HCT116 (cell line): ENCODE measurements at regions not wholly inside any gene's neighbourhood (a gene's known extent, or its start where the extent isn't known, plus 50 kb on each side); places are given as distances from the start of the nearest gene placed in this dataset.

Source experiments
- ATAC-seq: fragments of 200-7000 bp; cut with Tn5 transposase; 2 replicates; pipeline ENCODE4 v1.9.1; 2020; ENCODE audit warnings: mild to moderate bottlenecking, moderate library complexity
- BruUV-seq: library from RNA; stranded (reverse); fragments of 400-500 nt; replicated peaks from 2 replicates; lab custom pipeline; 2021; lab: Mats Ljungman, UMichigan
- CTCF ChIA-PET: fragments of 300-600 bp; sonication (Branson Sonifier 250); formaldehyde crosslinking; loops from one replicate; lab custom pipeline; 2021; ENCODE audit warnings: antibody characterized with exemption; lab: Charles Lee
- POLR2A ChIA-PET: fragments of 300-600, 350-600 bp; sonication (Branson Sonifier 250); formaldehyde crosslinking; loops from one replicate; lab custom pipeline; 2021; ENCODE audit warnings: antibody characterized with exemption; lab: Charles Lee
- RAD21 ChIA-PET, 2 experiments: fragments of 300-600 bp; sonication (Branson Sonifier 250); formaldehyde crosslinking; loops; one replicate each; lab custom pipeline; 2023; ENCODE audit warnings: low total read pairs in 2 of 2; ENCODE audit not compliant: uncharacterized antibody in 2 of 2, unreplicated experiment in 2 of 2, low non-redundant PET in 1 of 2; lab: Charles Lee
- DNase-seq: peaks from one replicate; pipeline ENCODE4 v3.0.0-alpha.2; 2010; ENCODE audit warnings: low read depth, low spot score
- H2AFZ ChIP-seq: fragments of 200-600 bp; shearing (Covaris generic), sonication (generic); 2 replicates; pipeline ENCODE4 v1.6.1; 2017; ENCODE audit warnings: low read depth, mixed run types, mixed read lengths, antibody characterized with exemption, low read length; ENCODE audit not compliant: poor library complexity, severe bottlenecking
- H3K27ac ChIP-seq: 2 replicates; pipeline ENCODE4 v1.5.1; 2012; ENCODE audit warnings: low read depth, low read length
- H3K27me3 ChIP-seq: fragments of 200-600 bp; sonication (generic); 2 replicates; pipeline ENCODE4 v1.6.1; 2016; ENCODE audit warnings: mixed run types, low read length, mixed read lengths; ENCODE audit not compliant: insufficient read depth
- H3K36me3 ChIP-seq, 2 experiments: fragments of 200-500 bp in 1 of 2; fragments of 200-600 bp in 1 of 2; sonication (Bioruptor generic) in 1 of 2; sonication (generic) in 1 of 2; 2 replicates each; pipeline versions ENCODE4 v1.5.1 to v1.6.1; 2014 to 2016; ENCODE audit warnings: low read length in 2 of 2, inconsistent platforms in 1 of 2, mixed read lengths in 1 of 2, mixed run types in 1 of 2; ENCODE audit not compliant: insufficient read depth in 2 of 2, control insufficient read depth in 1 of 2
- H3K4me1 ChIP-seq, 2 experiments: fragments of 200-600 bp in 1 of 2; sonication (generic) in 1 of 2; 2 replicates each; pipeline versions ENCODE4 v1.5.1 to v1.6.1; 2012 to 2017; ENCODE audit warnings: low read length in 2 of 2, inconsistent platforms in 1 of 2, mild to moderate bottlenecking in 1 of 2, mixed read lengths in 1 of 2, mixed run types in 1 of 2, moderate library complexity in 1 of 2; ENCODE audit not compliant: insufficient read depth in 2 of 2, control insufficient read depth in 1 of 2
- H3K4me2 ChIP-seq: fragments of 200-600 bp; sonication (generic); 2 replicates; pipeline ENCODE4 v1.6.1; 2017; ENCODE audit warnings: mixed run types, low read length, mixed read lengths
- H3K4me3 ChIP-seq, 2 experiments: fragments of 200-600 bp in 1 of 2; sonication (generic) in 1 of 2; replicated peaks in 1 of 2; 2 replicates each; pipeline ENCODE4 v1.5.1; 2011 to 2016; ENCODE audit warnings: low read length in 2 of 2, control low read depth in 1 of 2, low read depth in 1 of 2, mild to moderate bottlenecking in 1 of 2, mixed read lengths in 1 of 2, mixed run types in 1 of 2
- H3K79me2 ChIP-seq: fragments of 200-600 bp; sonication (generic); 2 replicates; pipeline ENCODE4 v1.6.1; 2017; ENCODE audit warnings: mild to moderate bottlenecking, mixed run types, low read length, moderate library complexity, mixed read lengths; ENCODE audit not compliant: insufficient read depth
- H3K9ac ChIP-seq: fragments of 200-600 bp; sonication (generic); 2 replicates; pipeline ENCODE4 v1.6.1; 2016; ENCODE audit warnings: low read length, mixed read lengths
- H3K9me2 ChIP-seq: fragments of 200-600 bp; sonication (generic), shearing (Covaris generic); 2 replicates; pipeline ENCODE4 v1.6.1; 2017; ENCODE audit warnings: mixed run types, mild to moderate bottlenecking, moderate library complexity; ENCODE audit not compliant: insufficient read depth
- H3K9me3 ChIP-seq, 2 experiments: fragments of 200-500 bp in 1 of 2; fragments of 200-600 bp in 1 of 2; sonication (Bioruptor generic) in 1 of 2; sonication (generic) in 1 of 2; 2 replicates each; pipeline ENCODE4 v1.6.1; 2014 to 2017; ENCODE audit warnings: low read length in 2 of 2, mixed read lengths in 2 of 2, inconsistent platforms in 1 of 2, low read depth in 1 of 2, mild to moderate bottlenecking in 1 of 2, mixed run types in 1 of 2, moderate library complexity in 1 of 2; ENCODE audit not compliant: control insufficient read depth in 1 of 2, insufficient read depth in 1 of 2
- H4K20me1 ChIP-seq: fragments of 200-600 bp; sonication (generic), shearing (Covaris generic); 2 replicates; pipeline ENCODE4 v1.6.1; 2017; ENCODE audit warnings: mixed run types, mild to moderate bottlenecking, moderate library complexity; ENCODE audit not compliant: insufficient read depth
- ATF3 ChIP-seq: IDR thresholded peaks from 2 replicates; pipeline ENCODE4 v1.6.1; 2012
- EGR1 ChIP-seq: IDR thresholded peaks from 2 replicates; pipeline ENCODE4 v1.6.1; 2012; ENCODE audit warnings: low read depth
- EZH2 ChIP-seq: fragments of 200-600 bp; sonication (generic); IDR thresholded peaks from 2 replicates; pipeline ENCODE4 v1.6.1; 2017; ENCODE audit warnings: antibody characterized with exemption, mixed run types
- EZH2phosphoT487 ChIP-seq: fragments of 200-600 bp; IDR thresholded peaks from 2 replicates; pipeline ENCODE4 v1.6.1; 2018; ENCODE audit warnings: antibody characterized with exemption, borderline replicate concordance
- FOSL1 ChIP-seq: IDR thresholded peaks from 2 replicates; pipeline ENCODE4 v1.6.1; 2012; ENCODE audit warnings: low read depth
- MAX ChIP-seq: IDR thresholded peaks from 2 replicates; pipeline ENCODE4 v1.6.1; 2012
- POLR2A ChIP-seq: IDR thresholded peaks from 2 replicates; pipeline ENCODE4 v1.7.0; 2011; ENCODE audit warnings: borderline replicate concordance; ENCODE audit not compliant: insufficient read depth, insufficient read length; ENCODE audit errors: extremely low read depth
- POLR2AphosphoS5 ChIP-seq: IDR thresholded peaks from 2 replicates; pipeline ENCODE4 v1.6.1; 2011; ENCODE audit warnings: mild to moderate bottlenecking, low read depth, low read length, moderate library complexity
- REST ChIP-seq: IDR thresholded peaks from 2 replicates; pipeline ENCODE4 v1.6.1; 2012; ENCODE audit warnings: low read depth
- SIN3A ChIP-seq: IDR thresholded peaks from 2 replicates; pipeline ENCODE4 v1.6.1; 2012; ENCODE audit warnings: low read depth
- SP1 ChIP-seq: IDR thresholded peaks from 2 replicates; pipeline ENCODE4 v1.6.1; 2012; ENCODE audit warnings: low read depth
- SRF ChIP-seq: IDR thresholded peaks from 2 replicates; pipeline ENCODE4 v1.6.1; 2012; ENCODE audit warnings: low read depth
- YY1 ChIP-seq: IDR thresholded peaks from 2 replicates; pipeline ENCODE4 v1.6.1; 2011; ENCODE audit warnings: low read length, low read depth, moderate library complexity, mild to moderate bottlenecking; ENCODE audit not compliant: insufficient replicate concordance; ENCODE audit errors: extremely low read depth
- ZFX ChIP-seq: fragments of 450-650 bp; IDR thresholded peaks from 2 replicates; pipeline ENCODE4 v1.6.1; 2017
- ZNF274 ChIP-seq: fragments of 200-500 bp; sonication (Bioruptor generic); IDR thresholded peaks from 2 replicates; pipeline ENCODE4 v1.6.1; 2014; ENCODE audit warnings: mild to moderate bottlenecking, low read depth, low read length, inconsistent platforms
- intact Hi-C: fragments of 100-400 bp; cut with micrococcal nuclease; formaldehyde crosslinking; loops from 2 replicates; pipeline ENCODE4 v1.10.0; 2022
- TF ChIP-seq, protein P1 (sequence below): IDR thresholded peaks from 2 replicates; pipeline ENCODE4 v1.6.1; 2011; ENCODE audit warnings: mild to moderate bottlenecking, low read length, moderate library complexity; ENCODE audit not compliant: insufficient replicate concordance; ENCODE audit errors: extremely low read depth

DNA sequence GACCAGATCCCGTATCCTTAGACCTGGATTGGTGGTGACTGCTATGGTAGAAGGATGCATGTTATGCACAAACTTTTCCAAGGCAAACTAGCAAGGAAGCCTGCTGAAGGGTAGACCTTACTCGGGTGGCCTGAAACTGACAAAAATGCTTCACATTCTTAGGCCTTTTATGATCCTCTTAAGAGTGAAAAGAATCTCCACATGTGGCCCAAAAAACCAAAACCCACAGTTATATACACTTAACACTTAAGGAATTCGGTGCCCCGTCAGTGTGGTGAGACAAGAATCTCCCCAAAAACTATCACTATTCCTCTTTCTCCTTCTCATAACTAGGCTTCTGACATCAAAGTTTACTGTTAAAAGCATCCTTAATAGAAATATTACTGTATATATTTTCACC lies 130.1 kb upstream of the SOX2 start:
- no peaks in the 10 kb centered on the region for H3K4me1 ChIP-seq
- no peaks in the 10 kb centered on the region for H3K9me3 ChIP-seq
- CTCF ChIA-PET = no interaction called here
- DNase-seq = no peak
- no peak overlapping the region for H3K9ac ChIP-seq
- no peaks in the 10 kb centered on the region for H3K9me2 ChIP-seq
- POLR2A ChIA-PET = no interaction called here
- H3K27ac ChIP-seq = no peak overlapping the region
- intact Hi-C loops = no loop called here
- no peak for TF ChIP-seq EZH2
- no peak for TF ChIP-seq YY1
- no peak for TF ChIP-seq SRF
- H3K36me3 ChIP-seq = no peaks in the 10 kb centered on the region
- no TSS peak for BruUV-seq
- RAD21 ChIA-PET = no interaction called here
- no peak overlapping the region for H3K4me2 ChIP-seq
- H4K20me1 ChIP-seq = no peaks in the 10 kb centered on the region; the same call in 1 of the 2 replicates
- H3K79me2 ChIP-seq = no peaks in the 10 kb centered on the region
- H3K4me3 ChIP-seq = no peak overlapping the region
- no peak for ATAC-seq
- H2AFZ ChIP-seq = no peak overlapping the region
- no peaks in the 10 kb centered on the region for H3K27me3 ChIP-seq

- no peaks in the 10 kb centered on the region for H3K9me2 ChIP-seq
- H3K79me2 ChIP-seq = no peaks in the 10 kb centered on the region
- CTCF ChIA-PET = interaction anchor here (0.8 kb wide), 1 partner anchor 122 kb away, joined by 3 read pairs; no protein-coding TSS in a partner anchor
- no TSS peak for BruUV-seq
- H2AFZ ChIP-seq = no peak overlapping the region
- RAD21 ChIA-PET = no interaction called here
- no peaks in the 10 kb centered on the region for H3K27me3 ChIP-seq
- H3K4me2 ChIP-seq = no peak overlapping the region
- no peaks in the 10 kb centered on the region for H3K4me1 ChIP-seq
- no peak overlapping the region for H3K9ac ChIP-seq
- ATAC-seq = no peak
- H3K27ac ChIP-seq = no peak overlapping the region
- H3K9me3 ChIP-seq = no peaks in the 10 kb centered on the region
- H3K36me3 ChIP-seq = no peaks in the 10 kb centered on the region
- POLR2A ChIA-PET = no interaction called here
- no peaks in the 10 kb centered on the region; the same call in 1 of the 2 replicates for H4K20me1 ChIP-seq
- intact Hi-C loops = no loop called here
- H3K4me3 ChIP-seq = no peak overlapping the region
- DNase-seq = no peak
- TF ChIP-seq MAX (no peak), YY1 (no peak), SIN3A (no peak), POLR2AphosphoS5 (no peak), SP1 (no peak), EZH2phosphoT487 (no peak), SRF (no peak), REST (no peak), ATF3 (no peak), POLR2A (no peak), ZNF274 (no peak), EGR1 (no peak), EZH2 (no peak), FOSL1 (no peak), ZFX (no peak)
- TF ChIP-seq, protein P1, sequence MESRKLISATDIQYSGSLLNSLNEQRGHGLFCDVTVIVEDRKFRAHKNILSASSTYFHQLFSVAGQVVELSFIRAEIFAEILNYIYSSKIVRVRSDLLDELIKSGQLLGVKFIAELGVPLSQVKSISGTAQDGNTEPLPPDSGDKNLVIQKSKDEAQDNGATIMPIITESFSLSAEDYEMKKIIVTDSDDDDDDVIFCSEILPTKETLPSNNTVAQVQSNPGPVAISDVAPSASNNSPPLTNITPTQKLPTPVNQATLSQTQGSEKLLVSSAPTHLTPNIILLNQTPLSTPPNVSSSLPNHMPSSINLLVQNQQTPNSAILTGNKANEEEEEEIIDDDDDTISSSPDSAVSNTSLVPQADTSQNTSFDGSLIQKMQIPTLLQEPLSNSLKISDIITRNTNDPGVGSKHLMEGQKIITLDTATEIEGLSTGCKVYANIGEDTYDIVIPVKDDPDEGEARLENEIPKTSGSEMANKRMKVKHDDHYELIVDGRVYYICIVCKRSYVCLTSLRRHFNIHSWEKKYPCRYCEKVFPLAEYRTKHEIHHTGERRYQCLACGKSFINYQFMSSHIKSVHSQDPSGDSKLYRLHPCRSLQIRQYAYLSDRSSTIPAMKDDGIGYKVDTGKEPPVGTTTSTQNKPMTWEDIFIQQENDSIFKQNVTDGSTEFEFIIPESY = no peak
Observed at GRCh38 chr3:181578743-181579142, 133.0 kb upstream of the SOX2 start.
